T-helper 1 cell treated with Interleukin-12 subunit alpha and Interleukin-12 subunit beta and Interleukin-4 antibody, amounts not matched to agents 30 μg/mL and 1 μg/mL, for 36 hours (primary cell): ENCODE measurements at regions not wholly inside any gene's neighbourhood (a gene's known extent, or its start where the extent isn't known, plus 50 kb on each side); places are given as distances from the start of the nearest gene placed in this dataset.

ENCODE experiments used
- H3K27ac Mint-ChIP-seq: one replicate; pipeline ENCODE4 v1.8.0; 2021; ENCODE audit warnings: mild to moderate bottlenecking, mixed read lengths
- H3K27me3 Mint-ChIP-seq: one replicate; pipeline ENCODE4 v1.8.0; 2021; ENCODE audit warnings: low read depth, mixed read lengths
- H3K36me3 Mint-ChIP-seq: one replicate; pipeline ENCODE4 v1.8.0; 2021; ENCODE audit warnings: low read depth, mixed read lengths
- H3K4me1 Mint-ChIP-seq: one replicate; pipeline ENCODE4 v1.8.0; 2021; ENCODE audit warnings: low read depth, mixed read lengths
- H3K4me3 Mint-ChIP-seq: one replicate; pipeline ENCODE4 v1.8.0; 2021; ENCODE audit warnings: mild to moderate bottlenecking, moderate library complexity, mixed read lengths
- H3K9me3 Mint-ChIP-seq: one replicate; pipeline ENCODE4 v1.8.0; 2021; ENCODE audit warnings: mixed read lengths

- no peaks in the 10 kb centered on the region for H3K9me3 Mint-ChIP-seq
- H3K36me3 Mint-ChIP-seq, result no peaks in the 10 kb centered on the region
- H3K4me3 Mint-ChIP-seq, result no peak overlapping the region
- no peak overlapping the region for H3K27ac Mint-ChIP-seq
- no peaks in the 10 kb centered on the region for H3K4me1 Mint-ChIP-seq
- peaks cover 18% of the 10 kb centered on the region for H3K27me3 Mint-ChIP-seq
Measured at GRCh38 chr3:44184319-44184953, 57.2 kb upstream of the TOPAZ1 start.

- H3K27me3 Mint-ChIP-seq, result peaks cover 12% of the 10 kb centered on the region
- no peak overlapping the region for H3K27ac Mint-ChIP-seq
- no peaks in the 10 kb centered on the region for H3K9me3 Mint-ChIP-seq
- H3K4me3 Mint-ChIP-seq, result no peak overlapping the region
- H3K4me1 Mint-ChIP-seq, result no peaks in the 10 kb centered on the region
- no peaks in the 10 kb centered on the region for H3K36me3 Mint-ChIP-seq
Measured at GRCh38 chr3:44185396-44185915, 56.2 kb upstream of the TOPAZ1 start.

DNA sequence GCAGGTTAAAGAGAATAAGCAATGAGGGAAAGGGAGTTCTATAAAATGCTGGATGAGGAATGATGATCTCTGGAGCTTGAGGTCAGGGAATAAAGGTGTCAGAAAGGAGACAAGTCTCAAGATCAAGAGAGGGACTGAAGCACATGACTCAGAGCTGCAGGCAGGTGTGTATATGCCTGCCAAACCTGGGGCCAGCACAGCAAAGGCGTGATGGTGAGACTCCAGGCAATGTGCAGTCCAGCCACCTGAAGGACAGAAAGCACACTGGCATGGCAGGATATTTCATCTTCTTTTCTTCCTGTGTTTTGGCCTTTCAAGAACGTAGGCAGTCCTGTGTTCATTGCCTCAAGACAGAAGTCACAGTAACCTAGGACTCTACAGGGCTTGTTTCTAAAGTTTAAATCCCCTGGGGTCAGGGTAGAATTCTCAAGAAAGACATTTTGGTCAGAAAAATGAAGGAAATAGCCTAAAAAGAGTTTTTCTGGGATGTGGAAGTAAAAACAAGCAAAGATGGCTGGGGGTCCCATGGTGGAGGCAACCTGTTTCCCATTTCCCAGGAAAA lies 55.5 kb upstream of the TOPAZ1 start:
- Mint-ChIP-seq H3K36me3 (no peaks in the 10 kb centered on the region), H3K27ac (no peak overlapping the region), H3K9me3 (no peaks in the 10 kb centered on the region), H3K4me1 (no peaks in the 10 kb centered on the region), H3K27me3 (peaks cover 12% of the 10 kb centered on the region), H3K4me3 (no peak overlapping the region)

- no peak overlapping the region for H3K4me3 Mint-ChIP-seq
- H3K27me3 Mint-ChIP-seq, result peaks cover 12% of the 10 kb centered on the region
- H3K9me3 Mint-ChIP-seq, result peaks cover 2% of the 10 kb centered on the region
- H3K4me1 Mint-ChIP-seq, result no peaks in the 10 kb centered on the region
- no peaks in the 10 kb centered on the region for H3K36me3 Mint-ChIP-seq
- no peak overlapping the region for H3K27ac Mint-ChIP-seq
Measured at GRCh38 chr3:44186712-44187111, 55.0 kb upstream of the TOPAZ1 start.
